ENCODE measurements at regions not wholly inside any gene's neighbourhood (a gene's known extent, or its start where the extent isn't known, plus 50 kb on each side); places are given as distances from the start of the nearest gene placed in this dataset.

DNA sequence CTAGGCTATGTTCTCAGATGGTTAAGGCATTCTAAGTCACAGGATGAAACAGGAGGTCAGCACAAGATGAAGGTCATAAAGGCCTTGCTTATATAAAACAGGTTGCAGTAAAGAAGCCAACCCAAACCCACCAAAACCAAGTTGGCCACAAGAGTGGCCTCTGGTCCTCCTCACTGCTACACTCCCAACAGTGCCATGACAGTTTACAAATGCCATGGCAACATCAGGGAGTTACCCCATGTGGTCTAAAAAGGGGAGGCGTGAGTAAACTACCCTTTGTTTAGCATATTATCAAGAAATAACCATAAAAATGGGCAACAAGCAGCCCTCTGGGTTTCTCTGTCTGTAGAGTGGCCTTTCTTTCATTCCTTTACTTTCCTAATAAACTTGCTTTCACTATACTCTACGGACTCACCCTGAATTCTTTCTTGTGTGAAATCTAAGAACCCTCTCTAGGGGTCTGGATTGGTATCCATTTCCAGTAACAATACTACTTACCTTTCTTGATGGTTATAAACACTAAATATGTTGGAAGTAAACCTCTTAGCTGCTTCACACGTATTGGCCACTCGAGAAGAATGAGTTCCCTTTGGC lies 1237.9 kb downstream of the FAM181B start:
- TF ChIP-seq, protein P1, sequence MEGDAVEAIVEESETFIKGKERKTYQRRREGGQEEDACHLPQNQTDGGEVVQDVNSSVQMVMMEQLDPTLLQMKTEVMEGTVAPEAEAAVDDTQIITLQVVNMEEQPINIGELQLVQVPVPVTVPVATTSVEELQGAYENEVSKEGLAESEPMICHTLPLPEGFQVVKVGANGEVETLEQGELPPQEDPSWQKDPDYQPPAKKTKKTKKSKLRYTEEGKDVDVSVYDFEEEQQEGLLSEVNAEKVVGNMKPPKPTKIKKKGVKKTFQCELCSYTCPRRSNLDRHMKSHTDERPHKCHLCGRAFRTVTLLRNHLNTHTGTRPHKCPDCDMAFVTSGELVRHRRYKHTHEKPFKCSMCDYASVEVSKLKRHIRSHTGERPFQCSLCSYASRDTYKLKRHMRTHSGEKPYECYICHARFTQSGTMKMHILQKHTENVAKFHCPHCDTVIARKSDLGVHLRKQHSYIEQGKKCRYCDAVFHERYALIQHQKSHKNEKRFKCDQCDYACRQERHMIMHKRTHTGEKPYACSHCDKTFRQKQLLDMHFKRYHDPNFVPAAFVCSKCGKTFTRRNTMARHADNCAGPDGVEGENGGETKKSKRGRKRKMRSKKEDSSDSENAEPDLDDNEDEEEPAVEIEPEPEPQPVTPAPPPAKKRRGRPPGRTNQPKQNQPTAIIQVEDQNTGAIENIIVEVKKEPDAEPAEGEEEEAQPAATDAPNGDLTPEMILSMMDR (IDR thresholded peaks at IDR 0.05): no peak
- TF ChIP-seq EZH2 (IDR thresholded peaks at IDR 0.05) (no peak), EZH2phosphoT487 (IDR thresholded peaks at IDR 0.05) (no peak)

Data from neural progenitor cell (in vitro differentiated cells).